CD4-positive, alpha-beta T cell (primary cell): ENCODE measurements at regions not wholly inside any gene's neighbourhood (a gene's known extent, or its start where the extent isn't known, plus 50 kb on each side); places are given as distances from the start of the nearest gene placed in this dataset.

ENCODE experiments used
- ATAC-seq: fragments of 200-7000 bp; cut with Tn5 transposase; one replicate; pipeline ENCODE4 v1.10.0; 2022; ENCODE audit warnings: mild to moderate bottlenecking; ENCODE audit not compliant: poor library complexity
- CTCF ChIA-PET: fragments of 350-600 bp; sonication (Branson Sonifier 250); formaldehyde crosslinking; loops from one replicate; lab custom pipeline; 2021; ENCODE audit warnings: antibody characterized with exemption, inconsistent platforms; lab: Charles Lee
- POLR2A ChIA-PET: fragments of 350-600 bp; sonication (Branson Sonifier 250); formaldehyde crosslinking; loops from one replicate; lab custom pipeline; 2021; ENCODE audit warnings: antibody characterized with exemption, inconsistent platforms; lab: Charles Lee
- DNase-seq, 14 experiments: peaks; one replicate each; pipeline ENCODE4 v3.0.0-alpha.2; 2013 to 2020; ENCODE audit warnings: mixed read lengths in 2 of 14
- H3K27ac ChIP-seq, 2 donors: one replicate each; pipeline versions ENCODE4 v1.5.1 to v1.7.0; 2013; ENCODE audit warnings: low read length in 2 of 2, low read depth in 1 of 2, mild to moderate bottlenecking in 1 of 2
- H3K27me3 ChIP-seq, 2 experiments: 1 replicate in 1 of 2; 2 replicates in 1 of 2; pipeline versions ENCODE4 v1.6.1 to v1.7.0; 2013; ENCODE audit warnings: low read length in 2 of 2, control low read depth in 1 of 2, mild to moderate bottlenecking in 1 of 2, moderate library complexity in 1 of 2; ENCODE audit not compliant: insufficient read depth in 2 of 2, control insufficient read depth in 1 of 2
- H3K36me3 ChIP-seq: one replicate; pipeline ENCODE4 v1.6.1; 2013; ENCODE audit warnings: low read length, control low read depth; ENCODE audit not compliant: insufficient read depth
- H3K4me1 ChIP-seq: one replicate; pipeline ENCODE4 v1.6.1; 2013; ENCODE audit warnings: low read length, control low read depth; ENCODE audit not compliant: insufficient read depth
- H3K4me3 ChIP-seq: one replicate; pipeline ENCODE4 v1.5.1; 2013; ENCODE audit warnings: mild to moderate bottlenecking, low read length, moderate library complexity
- H3K9me3 ChIP-seq, 2 experiments: 1 replicate in 1 of 2; 2 replicates in 1 of 2; pipeline versions ENCODE4 v1.6.1 to v1.7.0; 2013; ENCODE audit warnings: low read length in 2 of 2, mild to moderate bottlenecking in 2 of 2, control low read depth in 1 of 2, moderate library complexity in 1 of 2; ENCODE audit not compliant: control insufficient read depth in 1 of 2, insufficient read depth in 1 of 2
- H3K27ac Mint-ChIP-seq: one replicate; pipeline ENCODE4 v1.8.0; 2020; ENCODE audit warnings: mixed read lengths
- H3K27me3 Mint-ChIP-seq: one replicate; pipeline ENCODE4 v1.8.0; 2021; ENCODE audit warnings: mixed read lengths
- H3K36me3 Mint-ChIP-seq: one replicate; pipeline ENCODE4 v1.8.0; 2021; ENCODE audit warnings: low read depth, mixed read lengths
- H3K4me1 Mint-ChIP-seq: one replicate; pipeline ENCODE4 v1.8.0; 2021; ENCODE audit warnings: low read depth, mixed read lengths
- H3K4me3 Mint-ChIP-seq: one replicate; pipeline ENCODE4 v1.8.0; 2020; ENCODE audit warnings: mild to moderate bottlenecking, mixed read lengths
- H3K9me3 Mint-ChIP-seq: one replicate; pipeline ENCODE4 v1.8.0; 2020; ENCODE audit warnings: mixed read lengths
- CTCF ChIP-seq: fragments of 200-600 bp; IDR thresholded peaks from one replicate; pipeline ENCODE4 v1.8.0; 2022; ENCODE audit warnings: antibody characterized with exemption, mild to moderate bottlenecking
- intact Hi-C, 2 experiments: fragments of 100-400 bp; cut with DNase I in 1 of 2; cut with micrococcal nuclease in 1 of 2; formaldehyde crosslinking; loops; one replicate each; pipeline versions ENCODE4 v1.15.1 to v1.9.0; 2023 to 2025; cut with DNase I, micrococcal nuclease

- Mint-ChIP-seq H3K4me1 (no peaks in the 10 kb centered on the region), H3K9me3 (no peaks in the 10 kb centered on the region), H3K36me3 (no peaks in the 10 kb centered on the region), H3K27ac (no peak overlapping the region), H3K4me3 (no peak overlapping the region), H3K27me3 (peaks cover 48% of the 10 kb centered on the region)
- H3K27ac ChIP-seq, result no peak overlapping the region
- CTCF ChIA-PET, result no interaction called here
- no peaks in the 10 kb centered on the region for H3K9me3 ChIP-seq
- H3K4me1 ChIP-seq, result no peaks in the 10 kb centered on the region
- POLR2A ChIA-PET, result no interaction called here
- ATAC-seq (no peak), DNase-seq (no peak)
- TF ChIP-seq CTCF, result no peak
- peaks cover 0 to 6% of the 10 kb centered on the region in 2 experiments for H3K27me3 ChIP-seq
- intact Hi-C loops, result no loop called here
- H3K4me3 ChIP-seq, result no peak overlapping the region
- no peaks in the 10 kb centered on the region for H3K36me3 ChIP-seq
These were observed 108.2 kb downstream of the RRM1 start for GRCh38 chr11:4202749-4203148.

- no peaks in the 10 kb centered on the region for H3K9me3 ChIP-seq
- CTCF ChIA-PET, result no interaction called here
- H3K9me3 Mint-ChIP-seq, result no peaks in the 10 kb centered on the region
- H3K4me1 Mint-ChIP-seq, result no peaks in the 10 kb centered on the region
- ATAC-seq (no peak), DNase-seq (no peak)
- no peak for TF ChIP-seq CTCF
- POLR2A ChIA-PET, result no interaction called here
- no peak overlapping the region for H3K4me3 Mint-ChIP-seq
- no peak overlapping the region for H3K4me3 ChIP-seq
- H3K36me3 ChIP-seq, result no peaks in the 10 kb centered on the region
- intact Hi-C loops, result no loop called here
- no peaks in the 10 kb centered on the region for H3K4me1 ChIP-seq
- no peaks in the 10 kb centered on the region for H3K36me3 Mint-ChIP-seq
- H3K27me3 Mint-ChIP-seq, result peaks cover 14% of the 10 kb centered on the region
- no peak overlapping the region for H3K27ac Mint-ChIP-seq
- H3K27ac ChIP-seq, result no peak overlapping the region
- H3K27me3 ChIP-seq, result peaks cover 0 to 2% of the 10 kb centered on the region in 2 experiments
These were observed 102.5 kb downstream of the RRM1 start for GRCh38 chr11:4197112-4197511.

GRCh38 chr11:4195909-4196308 is 101.3 kb downstream of the RRM1 start:
- no peaks in the 10 kb centered on the region for H3K4me1 Mint-ChIP-seq
- H3K4me3 ChIP-seq, result no peak overlapping the region
- ChIA-PET CTCF (no interaction called here), POLR2A (no interaction called here)
- DNase-seq (no peak), ATAC-seq (no peak)
- intact Hi-C loops, result no loop called here
- no peak overlapping the region for H3K27ac Mint-ChIP-seq
- no peak overlapping the region for H3K4me3 Mint-ChIP-seq
- H3K9me3 Mint-ChIP-seq, result no peaks in the 10 kb centered on the region
- H3K9me3 ChIP-seq, result no peaks in the 10 kb centered on the region
- no peaks in the 10 kb centered on the region for H3K4me1 ChIP-seq
- no peaks in the 10 kb centered on the region for H3K36me3 Mint-ChIP-seq
- peaks cover 8% of the 10 kb centered on the region for H3K27me3 Mint-ChIP-seq
- no peak overlapping the region for H3K27ac ChIP-seq
- no peak for TF ChIP-seq CTCF
- H3K27me3 ChIP-seq, result peaks cover 0 to 2% of the 10 kb centered on the region in 2 experiments
- H3K36me3 ChIP-seq, result no peaks in the 10 kb centered on the region
